ENCODE measurements at regions not wholly inside any gene's neighbourhood (a gene's known extent, or its start where the extent isn't known, plus 50 kb on each side); places are given as distances from the start of the nearest gene placed in this dataset.

DNA sequence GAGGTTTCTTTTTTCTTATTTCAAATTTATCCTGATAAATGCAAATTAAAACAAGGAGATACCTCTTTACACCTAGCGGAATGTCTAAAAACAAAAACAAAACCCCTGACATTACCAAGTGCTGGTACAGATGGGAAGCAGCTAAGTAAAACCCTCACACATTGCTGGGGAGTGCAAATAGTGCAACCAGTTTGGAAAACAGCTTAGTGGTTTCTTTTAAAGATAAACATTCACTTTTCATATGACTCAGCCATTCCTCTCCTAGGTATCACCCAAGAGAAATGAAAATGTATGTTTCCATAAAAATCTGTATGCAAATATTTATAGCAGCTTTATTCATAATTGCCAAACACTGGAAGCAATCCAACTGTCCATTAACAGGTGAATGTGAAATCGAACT, 84.1 kb upstream of the HELT start:
- no peak overlapping the region for H3K27ac ChIP-seq (ENCODE audit: low read depth, low read length)
- CTCF ChIA-PET (ENCODE audit: partially characterized antibody), result interaction anchor here (1.2 to 1.4 kb wide), 2 partner anchors 15 to 189 kb away, joined by 3 to 4 read pairs; no protein-coding TSS in a partner anchor

More for the DNA sequence above, 84.1 kb upstream of the HELT start:
- Histone ChIP-seq H4K5ac (ENCODE audit: insufficient read length, low read depth, low read length) (no peak overlapping the region), H2AFZ (ENCODE audit: low read length) (no peak overlapping the region), H4K91ac (replicated peaks; ENCODE audit: insufficient read length, low read length) (no peak overlapping the region), H2BK120ac (replicated peaks; ENCODE audit: low read depth, low read length) (no peak overlapping the region), H3K4me3 (ENCODE audit: extremely low read depth in 1 of 4, insufficient read depth in 2 of 4, low read depth in 3 of 4, low read length in 4 of 4) (no peak overlapping the region), H3K9ac (replicated peaks in 1 of 4; ENCODE audit: extremely low read depth in 1 of 4, low read depth in 3 of 4, low read length in 3 of 4) (no peak overlapping the region), H2BK20ac (ENCODE audit: low read length) (no peak overlapping the region), H3K56ac (replicated peaks; ENCODE audit: insufficient read length, low read depth, low read length) (no peak overlapping the region), H3K4ac (replicated peaks; ENCODE audit: insufficient read length, low read depth, low read length) (no peak overlapping the region), H4K8ac (ENCODE audit: extremely low read depth, insufficient read depth, low read length) (no peak overlapping the region), H3K18ac (ENCODE audit: extremely low read depth, low read length) (no peak overlapping the region), H3K27me3 (replicated peaks in 1 of 4; ENCODE audit: control insufficient read depth in 3 of 4, extremely low read depth in 1 of 4, insufficient read depth in 3 of 4, low read length in 3 of 4) (no peaks in the 10 kb centered on the region), H3K4me1 (replicated peaks in 1 of 4; ENCODE audit: control insufficient read depth in 3 of 4, insufficient read depth in 4 of 4, low read length in 3 of 4) (no peaks in the 10 kb centered on the region), H2BK12ac (ENCODE audit: low read depth, low read length) (no peak overlapping the region), H2BK5ac (ENCODE audit: low read depth, low read length) (no peak overlapping the region), H3K23ac (ENCODE audit: insufficient read length) (no peak overlapping the region), H2AK5ac (ENCODE audit: low read depth, low read length) (no peak overlapping the region), H3K36me3 (ENCODE audit: control insufficient read depth in 2 of 4, insufficient read depth in 4 of 4, low read length in 3 of 4) (no peaks in the 10 kb centered on the region), H3K14ac (ENCODE audit: insufficient read length) (no peak overlapping the region), H2BK15ac (ENCODE audit: low read length) (no peak overlapping the region), H3K9me3 (ENCODE audit: insufficient read depth in 2 of 2, low read depth in 1 of 2, low read length in 1 of 2) (peaks cover 4% of the 10 kb centered on the region in 2 experiments; a peak in 3 of 4 replicates), H3K4me2 (ENCODE audit: insufficient read depth in 1 of 2, low read depth in 2 of 2, low read length in 2 of 2) (no peak overlapping the region), H3K79me2 (ENCODE audit: control insufficient read depth in 1 of 2, insufficient read depth in 2 of 2, low read length in 2 of 2) (no peaks in the 10 kb centered on the region), H4K20me1 (replicated peaks in 1 of 2; ENCODE audit: control insufficient read depth in 1 of 2, insufficient read depth in 2 of 2, low read length in 2 of 2) (no peaks in the 10 kb centered on the region), H3K79me1 (ENCODE audit: low read depth, low read length) (no peaks in the 10 kb centered on the region), H3K23me2 (ENCODE audit: low read depth, low read length) (no peaks in the 10 kb centered on the region)
- DNase-seq (ENCODE audit: low read depth in 1 of 2, low spot score in 2 of 2) (no peak), FAIRE-seq (no peak)
- no peak for TF ChIP-seq BRCA1 (IDR thresholded peaks at IDR 0.05; ENCODE audit: low read depth, low read length)
- TF ChIP-seq CHD2 (IDR thresholded peaks at IDR 0.05; ENCODE audit: low read length), result no peak
- no peak for TF ChIP-seq NANOG (IDR thresholded peaks at IDR 0.05; ENCODE audit: insufficient read depth, low read depth, low read length, poor library complexity, severe bottlenecking)
- no peak for TF ChIP-seq SIN3A (conservative IDR thresholded peaks at IDR 0.05 in 1 of 2, IDR thresholded peaks at IDR 0.05 in 1 of 2; ENCODE audit: low read depth in 1 of 2, low read length in 2 of 2)
- no peak for TF ChIP-seq NRF1 (IDR thresholded peaks at IDR 0.05; ENCODE audit: low read depth, low read length)
- TF ChIP-seq TAF1 (IDR thresholded peaks at IDR 0.05; ENCODE audit: low read depth, low read length), result no peak
- no peak for TF ChIP-seq BACH1 (IDR thresholded peaks at IDR 0.05; ENCODE audit: low read length)
- TF ChIP-seq SAP30 (IDR thresholded peaks at IDR 0.05; ENCODE audit: insufficient read depth, insufficient replicate concordance, low read length), result no peak
- no peak for TF ChIP-seq HDAC2 (IDR thresholded peaks at IDR 0.05; ENCODE audit: borderline replicate concordance in 1 of 2, low read depth in 2 of 2, low read length in 2 of 2)
- TF ChIP-seq, protein P1, sequence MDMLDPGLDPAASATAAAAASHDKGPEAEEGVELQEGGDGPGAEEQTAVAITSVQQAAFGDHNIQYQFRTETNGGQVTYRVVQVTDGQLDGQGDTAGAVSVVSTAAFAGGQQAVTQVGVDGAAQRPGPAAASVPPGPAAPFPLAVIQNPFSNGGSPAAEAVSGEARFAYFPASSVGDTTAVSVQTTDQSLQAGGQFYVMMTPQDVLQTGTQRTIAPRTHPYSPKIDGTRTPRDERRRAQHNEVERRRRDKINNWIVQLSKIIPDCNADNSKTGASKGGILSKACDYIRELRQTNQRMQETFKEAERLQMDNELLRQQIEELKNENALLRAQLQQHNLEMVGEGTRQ (IDR thresholded peaks at IDR 0.05; ENCODE audit: low read length), result no peak
- no peak for TF ChIP-seq RFX5 (IDR thresholded peaks at IDR 0.05; ENCODE audit: borderline replicate concordance, low read depth, low read length)
- POLR2A ChIA-PET (ENCODE audit: partially characterized antibody), result no interaction called here
- WGBS, 2 experiments (ENCODE audit: extremely low coverage in 1 of 2, insufficient coverage in 1 of 2, insufficient read length in 1 of 2, insufficient replicate concordance in 2 of 2, low coverage in 1 of 2, low lambda C conversion rate in 2 of 2, missing lambda C conversion rate in 1 of 2), result 89% methylated on average over 2 of the region's 2 CpGs; no CpG with 5 or more reads in 1 of the 2 experiments

Data from H1 (cell line).